MM.1S (cell line): ENCODE measurements at regions not wholly inside any gene's neighbourhood (a gene's known extent, or its start where the extent isn't known, plus 50 kb on each side); places are given as distances from the start of the nearest gene placed in this dataset.

ENCODE experiments used
- EZH2phosphoT487 ChIP-seq: fragments of 300-600 bp; sonication (generic); IDR thresholded peaks from 2 replicates; pipeline ENCODE4 v1.6.1; 2018; ENCODE audit warnings: antibody characterized with exemption, low read length
- TF ChIP-seq, protein P1 (sequence below): fragments of 300-600 bp; sonication (generic); IDR thresholded peaks from 2 replicates; pipeline ENCODE4 v1.5.1; 2016; ENCODE audit warnings: antibody characterized with exemption, low read length, mixed read lengths

GRCh38 chr21:28614791-28615190 is 377.9 kb downstream of the LTN1 start:
- TF ChIP-seq, protein P1, sequence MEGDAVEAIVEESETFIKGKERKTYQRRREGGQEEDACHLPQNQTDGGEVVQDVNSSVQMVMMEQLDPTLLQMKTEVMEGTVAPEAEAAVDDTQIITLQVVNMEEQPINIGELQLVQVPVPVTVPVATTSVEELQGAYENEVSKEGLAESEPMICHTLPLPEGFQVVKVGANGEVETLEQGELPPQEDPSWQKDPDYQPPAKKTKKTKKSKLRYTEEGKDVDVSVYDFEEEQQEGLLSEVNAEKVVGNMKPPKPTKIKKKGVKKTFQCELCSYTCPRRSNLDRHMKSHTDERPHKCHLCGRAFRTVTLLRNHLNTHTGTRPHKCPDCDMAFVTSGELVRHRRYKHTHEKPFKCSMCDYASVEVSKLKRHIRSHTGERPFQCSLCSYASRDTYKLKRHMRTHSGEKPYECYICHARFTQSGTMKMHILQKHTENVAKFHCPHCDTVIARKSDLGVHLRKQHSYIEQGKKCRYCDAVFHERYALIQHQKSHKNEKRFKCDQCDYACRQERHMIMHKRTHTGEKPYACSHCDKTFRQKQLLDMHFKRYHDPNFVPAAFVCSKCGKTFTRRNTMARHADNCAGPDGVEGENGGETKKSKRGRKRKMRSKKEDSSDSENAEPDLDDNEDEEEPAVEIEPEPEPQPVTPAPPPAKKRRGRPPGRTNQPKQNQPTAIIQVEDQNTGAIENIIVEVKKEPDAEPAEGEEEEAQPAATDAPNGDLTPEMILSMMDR, result no peak
- no peak for TF ChIP-seq EZH2phosphoT487
